OCI-LY7 (cell line): ENCODE measurements at regions not wholly inside any gene's neighbourhood (a gene's known extent, or its start where the extent isn't known, plus 50 kb on each side); places are given as distances from the start of the nearest gene placed in this dataset.

ENCODE experiments used
- BruUV-seq: library from RNA; stranded (reverse); fragments of 400-500 nt; replicated peaks from 2 replicates; lab custom pipeline; 2021; lab: Mats Ljungman, UMichigan
- CTCF ChIA-PET: fragments of 300-600 bp; sonication (Branson Sonifier 250); formaldehyde crosslinking; loops from one replicate; lab custom pipeline; 2022; ENCODE audit warnings: antibody characterized with exemption; ENCODE audit not compliant: unreplicated experiment; lab: Charles Lee
- POLR2A ChIA-PET: fragments of 300-600 bp; sonication (Branson Sonifier 250); formaldehyde crosslinking; loops from one replicate; lab custom pipeline; 2022; ENCODE audit warnings: antibody characterized with exemption; lab: Charles Lee
- DNase-seq: peaks from one replicate; pipeline ENCODE4 v3.0.0-alpha.2; 2015; ENCODE audit warnings: low spot score
- H2AFZ ChIP-seq: fragments of 200-600 bp; sonication (generic), shearing (Covaris generic); 2 replicates; pipeline ENCODE4 v1.6.1; 2014; ENCODE audit warnings: mild to moderate bottlenecking, antibody characterized with exemption, low read length, moderate library complexity
- H3K27ac ChIP-seq: fragments of 200-600 bp; sonication (generic); 2 replicates; pipeline ENCODE4 v1.5.1; 2014; ENCODE audit warnings: mixed run types, low read depth, mild to moderate bottlenecking, moderate library complexity, low read length, inconsistent platforms; ENCODE audit not compliant: poor library complexity, severe bottlenecking
- H3K36me3 ChIP-seq: fragments of 200-600 bp; sonication (generic); 2 replicates; pipeline ENCODE4 v1.6.1; 2014; ENCODE audit warnings: mild to moderate bottlenecking, antibody characterized with exemption, low read length, moderate library complexity, mixed read lengths; ENCODE audit not compliant: insufficient read depth
- H3K4me1 ChIP-seq: fragments of 200-600 bp; sonication (generic); 2 replicates; pipeline ENCODE4 v1.5.1; 2014; ENCODE audit warnings: mild to moderate bottlenecking, low read length; ENCODE audit not compliant: insufficient read depth, poor library complexity, severe bottlenecking
- H3K4me2 ChIP-seq: fragments of 200-600 bp; sonication (generic); 2 replicates; pipeline ENCODE4 v1.6.1; 2014; ENCODE audit warnings: mild to moderate bottlenecking, low read length
- H3K4me3 ChIP-seq: fragments of 200-600 bp; sonication (generic); 2 replicates; pipeline ENCODE4 v1.5.1; 2014; ENCODE audit warnings: mild to moderate bottlenecking, low read depth, low read length; ENCODE audit not compliant: poor library complexity, severe bottlenecking
- H3K79me2 ChIP-seq: fragments of 200-600 bp; sonication (generic); 2 replicates; pipeline ENCODE4 v1.6.1; 2016; ENCODE audit warnings: low read depth, mild to moderate bottlenecking, low read length, moderate library complexity, mixed read lengths; ENCODE audit not compliant: insufficient read depth
- H3K9me2 ChIP-seq: fragments of 200-600 bp; sonication (generic); 2 replicates; pipeline ENCODE4 v1.6.1; 2016; ENCODE audit warnings: mild to moderate bottlenecking, low read length, mixed read lengths; ENCODE audit not compliant: insufficient read depth
- H3K9me3 ChIP-seq: fragments of 200-600 bp; sonication (generic); 2 replicates; pipeline ENCODE4 v1.6.1; 2014; ENCODE audit warnings: mild to moderate bottlenecking, mixed run types, low read length, mixed read lengths
- H4K20me1 ChIP-seq: fragments of 200-600 bp; sonication (generic); 2 replicates; pipeline ENCODE4 v1.6.1; 2014; ENCODE audit warnings: mild to moderate bottlenecking, antibody characterized with exemption, low read length, moderate library complexity, mixed read lengths; ENCODE audit not compliant: insufficient read depth
- CTCF ChIP-seq: fragments of 200-600 bp; sonication (generic); conservative IDR thresholded peaks from 2 replicates; pipeline ENCODE4 v1.5.1; 2014; ENCODE audit warnings: mild to moderate bottlenecking, antibody characterized with exemption, low read length, moderate library complexity, mixed read lengths
- EZH2phosphoT487 ChIP-seq: fragments of 200-600 bp; sonication (generic); IDR thresholded peaks from 2 replicates; pipeline ENCODE4 v1.6.1; 2018; ENCODE audit warnings: low read depth, borderline replicate concordance, mild to moderate bottlenecking, mixed run types, antibody characterized with exemption, low read length, moderate library complexity, mixed read lengths
- intact Hi-C: fragments of 100-400 bp; cut with micrococcal nuclease; formaldehyde crosslinking; loops from one replicate; pipeline ENCODE4 v1.10.0; 2022; ENCODE audit not compliant: unreplicated experiment

- Histone ChIP-seq H3K79me2 (no peaks in the 10 kb centered on the region), H3K36me3 (no peaks in the 10 kb centered on the region), H4K20me1 (no peaks in the 10 kb centered on the region), H2AFZ (no peak overlapping the region), H3K4me1 (no peaks in the 10 kb centered on the region), H3K4me2 (no peak overlapping the region), H3K9me2 (no peaks in the 10 kb centered on the region), H3K27ac (no peak overlapping the region), H3K9me3 (no peaks in the 10 kb centered on the region), H3K4me3 (no peak overlapping the region)
- no TSS peak for BruUV-seq
- CTCF ChIA-PET, result no interaction called here
- no peak for DNase-seq
- intact Hi-C loops, result loop anchor here (10.0 kb wide), 1 partner anchor 687 kb away; no protein-coding TSS in a partner anchor
- TF ChIP-seq CTCF (no peak), EZH2phosphoT487 (no peak)
- POLR2A ChIA-PET, result no interaction called here
Observed at GRCh38 chr13:97117388-97117910, 104.7 kb upstream of the MBNL2 start.

- no peaks in the 10 kb centered on the region for H3K9me2 ChIP-seq
- no peaks in the 10 kb centered on the region for H3K79me2 ChIP-seq
- no peak for DNase-seq
- TF ChIP-seq CTCF, result no peak
- no peak for TF ChIP-seq EZH2phosphoT487
- no peak overlapping the region for H3K4me3 ChIP-seq
- H3K36me3 ChIP-seq, result no peaks in the 10 kb centered on the region
- no peak overlapping the region for H3K27ac ChIP-seq
- H3K4me1 ChIP-seq, result no peaks in the 10 kb centered on the region
- H3K4me2 ChIP-seq, result no peak overlapping the region
- no peaks in the 10 kb centered on the region for H4K20me1 ChIP-seq
- BruUV-seq, result no TSS peak
- ChIA-PET CTCF (no interaction called here), POLR2A (no interaction called here)
- no peak overlapping the region for H2AFZ ChIP-seq
- intact Hi-C loops, result loop anchor here (10.0 kb wide), 1 partner anchor 685 kb away; no protein-coding TSS in a partner anchor
- H3K9me3 ChIP-seq, result no peaks in the 10 kb centered on the region
Observed at GRCh38 chr13:97119943-97120342, 102.2 kb upstream of the MBNL2 start.

GRCh38 chr13:97120346-97120745 is 101.8 kb upstream of the MBNL2 start:
- intact Hi-C loops, result no loop called here
- no peak for TF ChIP-seq EZH2phosphoT487
- no peak for TF ChIP-seq CTCF
- Histone ChIP-seq H3K4me1 (no peaks in the 10 kb centered on the region), H3K9me2 (no peaks in the 10 kb centered on the region), H3K27ac (no peak overlapping the region), H3K9me3 (no peaks in the 10 kb centered on the region), H3K36me3 (no peaks in the 10 kb centered on the region), H3K4me3 (no peak overlapping the region), H3K79me2 (no peaks in the 10 kb centered on the region), H3K4me2 (no peak overlapping the region), H2AFZ (no peak overlapping the region), H4K20me1 (no peaks in the 10 kb centered on the region)
- no peak for DNase-seq
- ChIA-PET POLR2A (no interaction called here), CTCF (no interaction called here)
- BruUV-seq, result no TSS peak
